ENCODE measurements at regions not wholly inside any gene's neighbourhood (a gene's known extent, or its start where the extent isn't known, plus 50 kb on each side); places are given as distances from the start of the nearest gene placed in this dataset.

GRCh38 chr14:53519137-53519536, 366.0 kb upstream of the DDHD1 start:
- DNase-seq (ENCODE audit: extremely low read depth in 1 of 4, low spot score in 3 of 4) (no peak), ATAC-seq (no peak), FAIRE-seq (no peak)
- Histone ChIP-seq H3K9me1 (ENCODE audit: control insufficient read depth, insufficient read depth, low read length) (no peaks in the 10 kb centered on the region), H4K20me1 (replicated peaks; ENCODE audit: control insufficient read depth, insufficient read depth, low read length) (no peaks in the 10 kb centered on the region), H2AFZ (ENCODE audit: low read depth, low read length) (no peak overlapping the region), H3K27ac (ENCODE audit: extremely low read depth, low read depth, low read length) (no peak overlapping the region), H3K79me2 (ENCODE audit: control insufficient read depth, insufficient read depth, low read length) (no peaks in the 10 kb centered on the region), H3K27me3 (ENCODE audit: control insufficient read depth in 2 of 2, insufficient read depth in 2 of 2, low read length in 2 of 2) (no peaks in the 10 kb centered on the region), H3K4me1 (replicated peaks in 1 of 2; ENCODE audit: control insufficient read depth in 2 of 2, insufficient read depth in 2 of 2, low read length in 2 of 2) (no peaks in the 10 kb centered on the region), H3K36me3 (ENCODE audit: control insufficient read depth, insufficient read depth, low read length) (no peaks in the 10 kb centered on the region), H3K4me3 (no peak overlapping the region), H3K9me3 (replicated peaks; ENCODE audit: control insufficient read depth, insufficient read depth, low read depth, low read length) (no peaks in the 10 kb centered on the region), H3K9ac (ENCODE audit: insufficient read depth in 1 of 2, low read depth in 2 of 2, low read length in 2 of 2) (no peak overlapping the region), H3K4me2 (ENCODE audit: insufficient read depth, low read length) (no peak overlapping the region)
- intact Hi-C loops (cut with micrococcal nuclease) (no loop called here), in situ Hi-C loops (cut with MboI) (no loop called here)
- CTCF ChIA-PET (ENCODE audit: low intra/inter-chr PET ratio): no interaction called here
- WGBS (ENCODE audit: insufficient coverage, low coverage, missing lambda C conversion rate): 0% methylated on average over 1 of the region's 1 CpG
- no TSS peak for BruUV-seq (replicated peaks)
- POLR2A ChIA-PET: no interaction called here
- TF ChIP-seq ZNF274 (IDR thresholded peaks at IDR 0.05; ENCODE audit: borderline replicate concordance, low read depth, low read length) (no peak), BHLHE40 (IDR thresholded peaks at IDR 0.05; ENCODE audit: low read length) (no peak), RNF219 (CRISPR knock-in tag; IDR thresholded peaks at IDR 0.05) (no peak), FOXK1 (CRISPR knock-in tag; IDR thresholded peaks at IDR 0.05; ENCODE audit: borderline replicate concordance) (no peak), FOXK2 (conservative IDR thresholded peaks at IDR 0.05 in 1 of 2, IDR thresholded peaks at IDR 0.05 in 1 of 2; ENCODE audit: low read depth in 2 of 2) (no peak), NR0B1 (IDR thresholded peaks at IDR 0.05; ENCODE audit: partially characterized antibody) (no peak), ZC3H4 (CRISPR knock-in tag; IDR thresholded peaks at IDR 0.05; ENCODE audit: borderline replicate concordance) (no peak), ZNF655 (CRISPR knock-in tag; IDR thresholded peaks at IDR 0.05) (no peak), MEF2D (tag; conservative IDR thresholded peaks at IDR 0.05; ENCODE audit: low read depth) (no peak), ERF (CRISPR knock-in tag; IDR thresholded peaks at IDR 0.05) (no peak), MAFF (IDR thresholded peaks at IDR 0.05; ENCODE audit: low read length) (no peak), HMGXB4 (CRISPR knock-in tag; IDR thresholded peaks at IDR 0.05) (no peak), ZNF12 (CRISPR knock-in tag; IDR thresholded peaks at IDR 0.05) (no peak), ZBTB17 (CRISPR knock-in tag; IDR thresholded peaks at IDR 0.05) (no peak), CHD1 (IDR thresholded peaks at IDR 0.05; ENCODE audit: low read length) (no peak), TSC22D4 (tag; IDR thresholded peaks at IDR 0.05) (no peak), HNRNPUL1 (IDR thresholded peaks at IDR 0.05; ENCODE audit: low read length) (no peak)
